Neural progenitor cell (in vitro differentiated cells): ENCODE measurements at regions not wholly inside any gene's neighbourhood (a gene's known extent, or its start where the extent isn't known, plus 50 kb on each side); places are given as distances from the start of the nearest gene placed in this dataset.

Experiments
- EZH2 ChIP-seq: fragments of 200-600 bp; sonication (generic); IDR thresholded peaks from 2 replicates; pipeline ENCODE4 v1.6.1; 2017; ENCODE audit warnings: antibody characterized with exemption, mild to moderate bottlenecking, moderate library complexity
- EZH2phosphoT487 ChIP-seq: fragments of 200-600 bp; sonication (generic); IDR thresholded peaks from 2 replicates; pipeline ENCODE4 v1.6.1; 2017; ENCODE audit warnings: antibody characterized with exemption
- TF ChIP-seq, protein P1 (sequence below): fragments of 200-600 bp; sonication (generic); IDR thresholded peaks from 2 replicates; pipeline ENCODE4 v1.5.1; 2017; ENCODE audit warnings: antibody characterized with exemption, mild to moderate bottlenecking

DNA sequence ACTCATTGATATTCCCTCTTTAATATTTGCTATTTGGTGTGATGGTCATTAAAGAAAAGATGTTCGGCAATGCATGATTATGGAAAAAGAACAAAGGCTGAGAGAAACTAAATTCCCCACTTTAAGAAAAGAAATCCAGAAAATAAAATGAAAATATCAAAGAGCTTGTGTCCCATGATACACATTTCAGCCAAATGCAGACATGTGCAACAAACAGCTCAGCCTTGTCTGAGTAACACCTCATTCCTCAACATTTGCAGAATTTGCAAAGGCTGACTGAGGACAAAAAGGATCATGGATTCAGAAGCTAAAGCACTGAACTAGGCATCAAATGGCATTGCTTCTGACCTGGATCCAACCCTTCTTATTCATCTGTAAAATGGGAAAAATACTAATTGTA is 281.0 kb downstream of the RAB28 start:
- TF ChIP-seq, protein P1, sequence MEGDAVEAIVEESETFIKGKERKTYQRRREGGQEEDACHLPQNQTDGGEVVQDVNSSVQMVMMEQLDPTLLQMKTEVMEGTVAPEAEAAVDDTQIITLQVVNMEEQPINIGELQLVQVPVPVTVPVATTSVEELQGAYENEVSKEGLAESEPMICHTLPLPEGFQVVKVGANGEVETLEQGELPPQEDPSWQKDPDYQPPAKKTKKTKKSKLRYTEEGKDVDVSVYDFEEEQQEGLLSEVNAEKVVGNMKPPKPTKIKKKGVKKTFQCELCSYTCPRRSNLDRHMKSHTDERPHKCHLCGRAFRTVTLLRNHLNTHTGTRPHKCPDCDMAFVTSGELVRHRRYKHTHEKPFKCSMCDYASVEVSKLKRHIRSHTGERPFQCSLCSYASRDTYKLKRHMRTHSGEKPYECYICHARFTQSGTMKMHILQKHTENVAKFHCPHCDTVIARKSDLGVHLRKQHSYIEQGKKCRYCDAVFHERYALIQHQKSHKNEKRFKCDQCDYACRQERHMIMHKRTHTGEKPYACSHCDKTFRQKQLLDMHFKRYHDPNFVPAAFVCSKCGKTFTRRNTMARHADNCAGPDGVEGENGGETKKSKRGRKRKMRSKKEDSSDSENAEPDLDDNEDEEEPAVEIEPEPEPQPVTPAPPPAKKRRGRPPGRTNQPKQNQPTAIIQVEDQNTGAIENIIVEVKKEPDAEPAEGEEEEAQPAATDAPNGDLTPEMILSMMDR, result no peak
- TF ChIP-seq EZH2 (no peak), EZH2phosphoT487 (no peak)
